ENCODE measurements at regions not wholly inside any gene's neighbourhood (a gene's known extent, or its start where the extent isn't known, plus 50 kb on each side); places are given as distances from the start of the nearest gene placed in this dataset.
"Not testable (repeated sequence)": the region's sequence is repeated elsewhere in the genome, so short reads cannot be mapped to it uniquely, and the experiment has no call there.

GRCh38 chr2:111618978-111619902, 264.8 kb downstream of the ANAPC1 start:
- Mint-ChIP-seq H3K4me1 (peaks cover 14% of the 10 kb centered on the region), H3K36me3 (ENCODE audit: low read depth) (no peaks in the 10 kb centered on the region), H3K9me3 (no peaks in the 10 kb centered on the region), H3K27ac (no peak overlapping the region), H3K4me3 (no peak overlapping the region), H3K27me3 (peaks cover 11% of the 10 kb centered on the region)
- DNase-seq = no peak
- intact Hi-C loops (cut with micrococcal nuclease) = no loop called here

GRCh38 chr2:111620281-111620680, 263.7 kb downstream of the ANAPC1 start:
- Mint-ChIP-seq H3K4me3 (no peak overlapping the region), H3K27ac (no peak overlapping the region), H3K9me3 (no peaks in the 10 kb centered on the region), H3K4me1 (peaks cover 20% of the 10 kb centered on the region), H3K27me3 (peaks cover 11% of the 10 kb centered on the region), H3K36me3 (ENCODE audit: low read depth) (no peaks in the 10 kb centered on the region)
- intact Hi-C loops (cut with micrococcal nuclease) = no loop called here
- peak; percentile 50 for DNase-seq

- Mint-ChIP-seq H3K27ac (no peak overlapping the region), H3K9me3 (peaks cover 4% of the 10 kb centered on the region), H3K27me3 (peaks cover 2% of the 10 kb centered on the region), H3K4me1 (peaks cover 36% of the 10 kb centered on the region), H3K4me3 (no peak overlapping the region), H3K36me3 (ENCODE audit: low read depth) (peaks cover 10% of the 10 kb centered on the region)
- DNase-seq = no peak
- intact Hi-C loops (cut with micrococcal nuclease) = no loop called here
These were observed 261.1 kb downstream of the ANAPC1 start for GRCh38 chr2:111622859-111623258.

- intact Hi-C loops (cut with micrococcal nuclease) = no loop called here
- peaks cover 2% of the 10 kb centered on the region for H3K27me3 Mint-ChIP-seq
- no peak overlapping the region for H3K4me3 Mint-ChIP-seq
- H3K9me3 Mint-ChIP-seq = peaks cover 4% of the 10 kb centered on the region
- peaks cover 12% of the 10 kb centered on the region for H3K36me3 Mint-ChIP-seq (ENCODE audit: low read depth)
- H3K4me1 Mint-ChIP-seq = peaks cover 36% of the 10 kb centered on the region
- DNase-seq = peak; percentile 51
- no peak overlapping the region for H3K27ac Mint-ChIP-seq
These were observed 260.6 kb downstream of the ANAPC1 start for GRCh38 chr2:111623380-111623779.

GRCh38 chr2:111624411-111625156, 259.4 kb downstream of the ANAPC1 start:
- Mint-ChIP-seq H3K27me3 (peaks cover 2% of the 10 kb centered on the region), H3K36me3 (ENCODE audit: low read depth) (peaks cover 19% of the 10 kb centered on the region), H3K27ac (peak overlapping the region; percentile 80), H3K4me3 (no peak overlapping the region), H3K4me1 (peaks cover 31% of the 10 kb centered on the region), H3K9me3 (peaks cover 10% of the 10 kb centered on the region)
- peak; percentile 53 for DNase-seq
- intact Hi-C loops (cut with micrococcal nuclease) = no loop called here

- Mint-ChIP-seq H3K36me3 (ENCODE audit: low read depth) (peaks cover 21% of the 10 kb centered on the region), H3K4me1 (peaks cover 31% of the 10 kb centered on the region), H3K27ac (peak overlapping the region; percentile 80), H3K9me3 (peaks cover 10% of the 10 kb centered on the region)
- H3K4me3 Mint-ChIP-seq; intact Hi-C loops (cut with micrococcal nuclease); H3K27me3 Mint-ChIP-seq; DNase-seq: not testable (repeated sequence)
These were observed 258.8 kb downstream of the ANAPC1 start for GRCh38 chr2:111625157-111625537.

- H3K27me3 Mint-ChIP-seq = no peaks in the 10 kb centered on the region
- H3K4me1 Mint-ChIP-seq = peaks cover 31% of the 10 kb centered on the region
- peaks cover 10% of the 10 kb centered on the region for H3K9me3 Mint-ChIP-seq
- peak overlapping the region; percentile 43 for H3K4me3 Mint-ChIP-seq
- intact Hi-C loops (cut with micrococcal nuclease) = loop anchor here (1.0 kb wide), 1 partner anchor 8 kb away; no protein-coding TSS in a partner anchor
- peak overlapping the region; percentile 94 for H3K27ac Mint-ChIP-seq
- DNase-seq = peak; percentile 66
- H3K36me3 Mint-ChIP-seq (ENCODE audit: low read depth) = peaks cover 24% of the 10 kb centered on the region
These were observed 257.7 kb downstream of the ANAPC1 start for GRCh38 chr2:111626037-111626864.

GRCh38 chr2:111626865-111627163, 257.2 kb downstream of the ANAPC1 start:
- no peaks in the 10 kb centered on the region for H3K27me3 Mint-ChIP-seq
- H3K4me1 Mint-ChIP-seq = peaks cover 31% of the 10 kb centered on the region
- intact Hi-C loops (cut with micrococcal nuclease) = loop anchor here (1.0 kb wide), 1 partner anchor 7 kb away; no protein-coding TSS in a partner anchor
- peaks cover 10% of the 10 kb centered on the region for H3K9me3 Mint-ChIP-seq
- peak overlapping the region; percentile 94 for H3K27ac Mint-ChIP-seq
- H3K4me3 Mint-ChIP-seq = peak overlapping the region; percentile 43
- no peak for DNase-seq
- H3K36me3 Mint-ChIP-seq (ENCODE audit: low read depth) = peaks cover 24% of the 10 kb centered on the region

GRCh38 chr2:111627256-111627655, 256.7 kb downstream of the ANAPC1 start:
- no peak for DNase-seq
- no peak overlapping the region for H3K4me3 Mint-ChIP-seq
- H3K9me3 Mint-ChIP-seq = peaks cover 10% of the 10 kb centered on the region
- H3K27me3 Mint-ChIP-seq = no peaks in the 10 kb centered on the region
- intact Hi-C loops (cut with micrococcal nuclease) = no loop called here
- H3K4me1 Mint-ChIP-seq = peaks cover 31% of the 10 kb centered on the region
- H3K27ac Mint-ChIP-seq = peak overlapping the region; percentile 94
- peaks cover 24% of the 10 kb centered on the region for H3K36me3 Mint-ChIP-seq (ENCODE audit: low read depth)

GRCh38 chr2:111628221-111628620, 255.8 kb downstream of the ANAPC1 start:
- Mint-ChIP-seq H3K36me3 (ENCODE audit: low read depth) (peaks cover 26% of the 10 kb centered on the region), H3K27ac (no peak overlapping the region), H3K4me3 (no peak overlapping the region), H3K9me3 (peaks cover 10% of the 10 kb centered on the region), H3K27me3 (no peaks in the 10 kb centered on the region), H3K4me1 (peaks cover 41% of the 10 kb centered on the region)
- DNase-seq = no peak
- intact Hi-C loops (cut with micrococcal nuclease) = no loop called here

- peaks cover 42% of the 10 kb centered on the region for H3K4me1 Mint-ChIP-seq
These were observed 254.0 kb downstream of the ANAPC1 start for GRCh38 chr2:111629983-111630382.

GRCh38 chr2:111632661-111633060, 251.3 kb downstream of the ANAPC1 start:
- H3K4me1 Mint-ChIP-seq = peaks cover 27% of the 10 kb centered on the region

More at GRCh38 chr2:111629983-111630382, 254.0 kb downstream of the ANAPC1 start:
- Mint-ChIP-seq H3K4me3 (no peak overlapping the region), H3K27me3 (no peaks in the 10 kb centered on the region), H3K27ac (no peak overlapping the region), H3K9me3 (peaks cover 15% of the 10 kb centered on the region), H3K36me3 (ENCODE audit: low read depth) (peaks cover 28% of the 10 kb centered on the region)
- intact Hi-C loops (cut with micrococcal nuclease) = no loop called here
- no peak for DNase-seq

GRCh38 chr2:111633189-111633588, 250.8 kb downstream of the ANAPC1 start:
- intact Hi-C loops (cut with micrococcal nuclease) = no loop called here
- H3K27me3 Mint-ChIP-seq = peaks cover 10% of the 10 kb centered on the region
- H3K4me1 Mint-ChIP-seq = peaks cover 27% of the 10 kb centered on the region
- DNase-seq = no peak
- H3K4me3 Mint-ChIP-seq = peak overlapping the region; percentile 62
- peaks cover 24% of the 10 kb centered on the region for H3K9me3 Mint-ChIP-seq
- H3K36me3 Mint-ChIP-seq (ENCODE audit: low read depth) = peaks cover 18% of the 10 kb centered on the region
- peak overlapping the region; percentile 88 for H3K27ac Mint-ChIP-seq

More at GRCh38 chr2:111632661-111633060, 251.3 kb downstream of the ANAPC1 start:
- peaks cover 20% of the 10 kb centered on the region for H3K36me3 Mint-ChIP-seq (ENCODE audit: low read depth)
- peaks cover 19% of the 10 kb centered on the region for H3K9me3 Mint-ChIP-seq
- DNase-seq = peak; percentile 84
- peak overlapping the region; percentile 88 for H3K27ac Mint-ChIP-seq
- intact Hi-C loops (cut with micrococcal nuclease) = no loop called here
- H3K27me3 Mint-ChIP-seq = peaks cover 7% of the 10 kb centered on the region
- peak overlapping the region; percentile 62 for H3K4me3 Mint-ChIP-seq
